ENCODE measurements at regions not wholly inside any gene's neighbourhood (a gene's known extent, or its start where the extent isn't known, plus 50 kb on each side); places are given as distances from the start of the nearest gene placed in this dataset.

GRCh38 chr22:48892578-48893287 lies 934.9 kb downstream of the BRD1 start:
- H3F3A ChIP-seq (ENCODE audit: low read depth): no peaks in the 10 kb centered on the region
- no peak for TF ChIP-seq CTCF (conservative IDR thresholded peaks at IDR 0.05; ENCODE audit: low read length)
- TF ChIP-seq EZH2phosphoT487 (IDR thresholded peaks at IDR 0.05; ENCODE audit: borderline replicate concordance): no peak
- H2AFZ ChIP-seq (ENCODE audit: low read length): no peak overlapping the region
- no peaks in the 10 kb centered on the region for H3K36me3 ChIP-seq (ENCODE audit: insufficient read depth, low read length)
- no peak overlapping the region for H3K9ac ChIP-seq (ENCODE audit: low read depth, low read length, poor library complexity, severe bottlenecking)
- H3K79me2 ChIP-seq (ENCODE audit: insufficient read depth, low read length): no peaks in the 10 kb centered on the region
- no peaks in the 10 kb centered on the region for H4K20me1 ChIP-seq (ENCODE audit: insufficient read depth, low read length, poor library complexity, severe bottlenecking)
- peaks cover 40% of the 10 kb centered on the region; the same call in 1 of the 2 replicates for H3K9me3 ChIP-seq (ENCODE audit: insufficient read depth, low read depth, low read length)
- no peaks in the 10 kb centered on the region for H3K9me2 ChIP-seq (replicated peaks; ENCODE audit: low read depth, low read length)
- H3K27me3 ChIP-seq (ENCODE audit: insufficient read depth, low read length, poor library complexity, severe bottlenecking): no peaks in the 10 kb centered on the region
- H3K4me1 ChIP-seq (ENCODE audit: insufficient read depth, low read length, poor library complexity, severe bottlenecking): no peaks in the 10 kb centered on the region
- no peak overlapping the region for H3K4me2 ChIP-seq (ENCODE audit: low read depth, low read length, poor library complexity, severe bottlenecking)
- no peak overlapping the region for H3K4me3 ChIP-seq (ENCODE audit: low read length, poor library complexity, severe bottlenecking)

GRCh38 chr22:48891688-48892577 lies 935.7 kb downstream of the BRD1 start:
- no peaks in the 10 kb centered on the region for H3K79me2 ChIP-seq (ENCODE audit: insufficient read depth, low read length)
- H3K27me3 ChIP-seq (ENCODE audit: insufficient read depth, low read length, poor library complexity, severe bottlenecking): no peaks in the 10 kb centered on the region
- H4K20me1 ChIP-seq (ENCODE audit: insufficient read depth, low read length, poor library complexity, severe bottlenecking): no peaks in the 10 kb centered on the region
- H3F3A ChIP-seq (ENCODE audit: low read depth): no peaks in the 10 kb centered on the region
- no peaks in the 10 kb centered on the region for H3K9me2 ChIP-seq (replicated peaks; ENCODE audit: low read depth, low read length)
- H2AFZ ChIP-seq (ENCODE audit: low read length): no peak overlapping the region
- peaks cover 40% of the 10 kb centered on the region; the same call in 1 of the 2 replicates for H3K9me3 ChIP-seq (ENCODE audit: insufficient read depth, low read depth, low read length)
- no peak overlapping the region for H3K4me2 ChIP-seq (ENCODE audit: low read depth, low read length, poor library complexity, severe bottlenecking)
- H3K4me1 ChIP-seq (ENCODE audit: insufficient read depth, low read length, poor library complexity, severe bottlenecking): no peaks in the 10 kb centered on the region
- TF ChIP-seq CTCF (conservative IDR thresholded peaks at IDR 0.05; ENCODE audit: low read length) (no peak), EZH2phosphoT487 (IDR thresholded peaks at IDR 0.05; ENCODE audit: borderline replicate concordance) (no peak)
- no peak overlapping the region for H3K4me3 ChIP-seq (ENCODE audit: low read length, poor library complexity, severe bottlenecking)
- H3K36me3 ChIP-seq (ENCODE audit: insufficient read depth, low read length): no peaks in the 10 kb centered on the region
- no peak overlapping the region for H3K9ac ChIP-seq (ENCODE audit: low read depth, low read length, poor library complexity, severe bottlenecking)

- Histone ChIP-seq H3K4me1 (ENCODE audit: insufficient read depth, low read length, poor library complexity, severe bottlenecking) (no peaks in the 10 kb centered on the region), H3K9me2 (replicated peaks; ENCODE audit: low read depth, low read length) (no peaks in the 10 kb centered on the region), H3F3A (ENCODE audit: low read depth) (no peaks in the 10 kb centered on the region), H3K27me3 (ENCODE audit: insufficient read depth, low read length, poor library complexity, severe bottlenecking) (no peaks in the 10 kb centered on the region), H3K36me3 (ENCODE audit: insufficient read depth, low read length) (no peaks in the 10 kb centered on the region), H2AFZ (ENCODE audit: low read length) (no peak overlapping the region), H3K9ac (ENCODE audit: low read depth, low read length, poor library complexity, severe bottlenecking) (no peak overlapping the region), H3K4me3 (ENCODE audit: low read length, poor library complexity, severe bottlenecking) (no peak overlapping the region), H3K4me2 (ENCODE audit: low read depth, low read length, poor library complexity, severe bottlenecking) (no peak overlapping the region), H3K79me2 (ENCODE audit: insufficient read depth, low read length) (no peaks in the 10 kb centered on the region), H3K9me3 (ENCODE audit: insufficient read depth, low read depth, low read length) (peaks cover 43% of the 10 kb centered on the region; the same call in 1 of the 2 replicates), H4K20me1 (ENCODE audit: insufficient read depth, low read length, poor library complexity, severe bottlenecking) (no peaks in the 10 kb centered on the region)
- no peak for TF ChIP-seq CTCF (conservative IDR thresholded peaks at IDR 0.05; ENCODE audit: low read length)
- no peak for TF ChIP-seq EZH2phosphoT487 (IDR thresholded peaks at IDR 0.05; ENCODE audit: borderline replicate concordance)
These were observed 936.7 kb downstream of the BRD1 start for GRCh38 chr22:48890693-48891554.
